Stimulated activated naive B cell treated with anti-CD40 and anti-IgM and Interleukin-4, amounts not matched to agents 10 μg/mL and 1 μg/mL and 100 μg/mL, for 72 hours (primary cell): ENCODE measurements at regions not wholly inside any gene's neighbourhood (a gene's known extent, or its start where the extent isn't known, plus 50 kb on each side); places are given as distances from the start of the nearest gene placed in this dataset.
A peak's percentile ranks its signal among the peaks of the same experiment; 100 is the strongest.

Experiments used
- ATAC-seq, 2 donors: fragments of 150-1000 bp; cut with Tn5 transposase; replicated peaks; 2 replicates each; pipeline ENCODE4 v1.10.0; 2021; ENCODE audit warnings: moderate library complexity in 1 of 2
- DNase-seq: peaks from one replicate; pipeline ENCODE4 v3.0.0; 2021
- H3K27ac Mint-ChIP-seq: one replicate; pipeline ENCODE4 v1.8.0; 2022; ENCODE audit warnings: mild to moderate bottlenecking, mixed read lengths
- H3K27me3 Mint-ChIP-seq, 2 donors: one replicate each; pipeline ENCODE4 v1.8.0; 2022; ENCODE audit warnings: mixed read lengths in 2 of 2
- H3K36me3 Mint-ChIP-seq, 2 donors: one replicate each; pipeline ENCODE4 v1.8.0; 2022; ENCODE audit warnings: mixed read lengths in 2 of 2, mild to moderate bottlenecking in 1 of 2
- H3K4me1 Mint-ChIP-seq, 2 donors: one replicate each; pipeline ENCODE4 v1.8.0; 2022; ENCODE audit warnings: mixed read lengths in 2 of 2, mild to moderate bottlenecking in 1 of 2
- H3K4me3 Mint-ChIP-seq, 2 donors: one replicate each; pipeline ENCODE4 v1.8.0; 2022; ENCODE audit warnings: mild to moderate bottlenecking in 2 of 2, mixed read lengths in 2 of 2, moderate library complexity in 1 of 2
- H3K9me3 Mint-ChIP-seq, 2 donors: one replicate each; pipeline ENCODE4 v1.8.0; 2022; ENCODE audit warnings: mixed read lengths in 2 of 2, mild to moderate bottlenecking in 1 of 2

DNA sequence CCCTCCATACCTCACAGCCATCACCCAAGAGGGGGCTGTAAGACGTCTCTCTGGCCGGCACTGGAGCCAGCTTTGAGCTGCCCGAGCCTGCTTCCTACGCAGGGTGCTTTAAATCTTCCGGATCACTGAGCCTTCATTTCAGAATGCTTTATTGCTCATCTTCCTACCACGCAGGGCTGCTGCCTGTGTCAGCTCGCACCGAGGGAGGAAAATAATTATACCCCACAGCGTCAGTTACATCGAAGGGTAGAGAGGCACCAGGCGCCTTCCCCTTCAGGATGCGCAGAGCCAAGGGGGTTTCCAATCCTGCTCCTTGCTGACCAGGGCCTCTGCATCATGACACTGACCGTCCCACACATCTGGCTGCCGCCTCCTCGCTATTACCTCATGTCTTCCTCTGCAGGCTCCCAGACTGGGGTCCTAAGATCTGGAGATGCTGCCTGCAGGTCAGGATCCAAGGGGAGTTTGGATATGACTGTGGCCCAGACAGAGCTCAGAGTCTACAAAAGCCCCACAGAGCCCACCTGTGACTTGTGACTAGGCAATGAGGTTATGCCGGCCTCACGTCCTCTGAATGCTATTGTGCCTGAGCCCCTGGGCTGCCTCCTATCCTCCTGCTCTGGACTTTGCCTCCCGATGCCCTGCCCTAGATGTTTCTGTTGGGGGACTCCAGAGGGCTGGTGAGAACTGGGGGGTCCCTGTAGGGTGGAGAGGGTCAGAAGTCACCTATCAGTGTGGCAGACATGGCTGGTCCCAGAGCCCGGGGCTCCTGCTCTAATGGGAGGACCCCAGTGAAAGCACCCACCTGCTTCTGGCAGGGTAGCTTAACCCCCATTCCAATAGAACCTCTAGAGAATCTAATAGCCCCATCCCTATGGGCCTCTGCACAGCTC is 220.3 kb upstream of the RTL1 start:
- Mint-ChIP-seq H3K27me3 (peaks cover 7 to 13% of the 10 kb centered on the region in 2 donors), H3K9me3 (peaks cover 4 to 6% of the 10 kb centered on the region in 2 donors), H3K36me3 (peaks cover 1 to 14% of the 10 kb centered on the region in 2 donors), H3K4me1 (peaks cover 15 to 35% of the 10 kb centered on the region in 2 donors), H3K27ac (no peak overlapping the region), H3K4me3 (no peak overlapping the region)
- DNase-seq (no peak), ATAC-seq (no peak)

DNA sequence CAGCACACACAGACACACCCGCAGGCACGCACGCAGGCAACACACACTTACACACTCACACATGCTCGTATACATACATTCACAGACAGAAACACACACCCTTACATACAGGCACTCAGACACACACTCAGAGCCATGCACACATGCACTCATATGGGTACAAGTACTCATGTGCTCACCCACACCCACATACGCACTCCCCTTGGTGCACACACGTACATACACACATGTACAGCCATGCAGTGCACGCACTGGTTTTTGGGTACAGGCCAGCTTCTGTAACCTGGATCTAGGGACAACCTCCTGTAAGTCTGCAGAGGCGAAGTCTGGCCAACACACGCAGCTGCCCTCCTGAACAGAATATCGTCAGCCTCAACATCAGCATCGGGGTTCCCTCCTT is 221.3 kb upstream of the RTL1 start:
- peaks cover 10 to 25% of the 10 kb centered on the region in 2 donors for H3K4me1 Mint-ChIP-seq
- no peak overlapping the region for H3K27ac Mint-ChIP-seq
- ATAC-seq (no peak), DNase-seq (no peak)
- no peak overlapping the region for H3K4me3 Mint-ChIP-seq
- H3K36me3 Mint-ChIP-seq, result peaks cover 0 to 6% of the 10 kb centered on the region in 2 donors
- peaks cover 17 to 20% of the 10 kb centered on the region in 2 donors for H3K27me3 Mint-ChIP-seq
- peaks cover 4 to 6% of the 10 kb centered on the region in 2 donors for H3K9me3 Mint-ChIP-seq

GRCh38 chr14:101125313-101125712 is 221.8 kb upstream of the RTL1 start:
- no peak overlapping the region for H3K27ac Mint-ChIP-seq
- DNase-seq, result no peak
- ATAC-seq, result no peak

GRCh38 chr14:101125719-101126651 is 222.5 kb upstream of the RTL1 start:
- peaks cover 0 to 5% of the 10 kb centered on the region in 2 donors for H3K36me3 Mint-ChIP-seq
- ATAC-seq, result no peak
- peaks cover 8 to 13% of the 10 kb centered on the region in 2 donors for H3K4me1 Mint-ChIP-seq
- no peak overlapping the region for H3K27ac Mint-ChIP-seq
- no peak for DNase-seq
- peaks cover 4 to 6% of the 10 kb centered on the region in 2 donors for H3K9me3 Mint-ChIP-seq
- H3K4me3 Mint-ChIP-seq, result no peak overlapping the region
- peaks cover 28 to 30% of the 10 kb centered on the region in 2 donors for H3K27me3 Mint-ChIP-seq

More at GRCh38 chr14:101125313-101125712, 221.8 kb upstream of the RTL1 start:
- Mint-ChIP-seq H3K36me3 (peaks cover 0 to 5% of the 10 kb centered on the region in 2 donors), H3K4me1 (peaks cover 8 to 20% of the 10 kb centered on the region in 2 donors), H3K9me3 (peaks cover 4 to 6% of the 10 kb centered on the region in 2 donors), H3K27me3 (peaks cover 22 to 25% of the 10 kb centered on the region in 2 donors), H3K4me3 (no peak overlapping the region)

DNA sequence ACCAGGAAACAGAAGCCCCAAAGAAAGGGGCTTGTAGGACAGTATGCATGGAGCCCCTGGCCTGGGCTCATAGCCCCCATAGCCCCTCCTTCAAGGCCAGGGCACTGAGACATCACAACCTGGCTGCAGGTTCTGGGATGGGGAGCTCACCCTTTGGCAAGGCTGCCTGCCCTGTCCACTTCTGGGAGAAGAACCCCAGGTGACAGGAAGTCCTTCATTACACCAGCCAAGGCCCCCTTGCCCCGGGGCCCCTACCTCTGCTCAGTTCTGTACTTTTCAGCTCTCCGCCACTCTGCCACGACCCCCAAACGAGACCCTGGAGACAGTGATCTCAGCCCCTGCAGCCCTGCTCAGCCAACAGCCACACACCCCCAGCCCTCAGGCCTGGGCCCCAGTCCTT is 223.2 kb upstream of the RTL1 start:
- Mint-ChIP-seq H3K27ac (no peak overlapping the region), H3K4me1 (peaks cover 2 to 6% of the 10 kb centered on the region in 2 donors), H3K36me3 (peaks cover 0 to 5% of the 10 kb centered on the region in 2 donors), H3K9me3 (peaks cover 4 to 6% of the 10 kb centered on the region in 2 donors), H3K4me3 (no peak overlapping the region), H3K27me3 (peaks cover 32 to 35% of the 10 kb centered on the region in 2 donors)
- DNase-seq, result no peak
- ATAC-seq, result no peak

- Mint-ChIP-seq H3K27me3 (peaks cover 32 to 35% of the 10 kb centered on the region in 2 donors), H3K9me3 (peaks cover 4 to 6% of the 10 kb centered on the region in 2 donors), H3K4me3 (no peak overlapping the region), H3K27ac (no peak overlapping the region), H3K36me3 (peaks cover 0 to 5% of the 10 kb centered on the region in 2 donors), H3K4me1 (peaks cover under 1 to 2% of the 10 kb centered on the region in 2 donors)
- no peak for ATAC-seq
- no peak for DNase-seq
Observed at GRCh38 chr14:101127224-101127623, 223.7 kb upstream of the RTL1 start.

GRCh38 chr14:101128478-101129321 is 225.2 kb upstream of the RTL1 start:
- peaks cover 32 to 35% of the 10 kb centered on the region in 2 donors for H3K27me3 Mint-ChIP-seq
- DNase-seq, result no peak
- peaks cover 0 to 2% of the 10 kb centered on the region in 2 donors for H3K4me1 Mint-ChIP-seq
- peak in 1 of 2 donors; percentile 19 for ATAC-seq
- no peak overlapping the region for H3K27ac Mint-ChIP-seq
- no peak overlapping the region for H3K4me3 Mint-ChIP-seq
- H3K9me3 Mint-ChIP-seq, result peaks cover 4 to 6% of the 10 kb centered on the region in 2 donors
- peaks cover 0 to 5% of the 10 kb centered on the region in 2 donors for H3K36me3 Mint-ChIP-seq

GRCh38 chr14:101129521-101130167 is 226.1 kb upstream of the RTL1 start:
- Mint-ChIP-seq H3K27me3 (peaks cover 32 to 35% of the 10 kb centered on the region in 2 donors), H3K9me3 (peaks cover 4 to 6% of the 10 kb centered on the region in 2 donors), H3K4me3 (no peak overlapping the region), H3K4me1 (peaks cover 0 to 2% of the 10 kb centered on the region in 2 donors), H3K27ac (no peak overlapping the region), H3K36me3 (peaks cover 0 to 5% of the 10 kb centered on the region in 2 donors)
- DNase-seq (no peak), ATAC-seq (no peak)

GRCh38 chr14:101130861-101131260 is 227.3 kb upstream of the RTL1 start:
- H3K4me3 Mint-ChIP-seq, result no peak overlapping the region
- DNase-seq (no peak), ATAC-seq (no peak)
- H3K36me3 Mint-ChIP-seq, result peaks cover 0 to 5% of the 10 kb centered on the region in 2 donors
- H3K4me1 Mint-ChIP-seq, result peaks cover 0 to 2% of the 10 kb centered on the region in 2 donors
- peaks cover 32 to 35% of the 10 kb centered on the region in 2 donors for H3K27me3 Mint-ChIP-seq
- H3K9me3 Mint-ChIP-seq, result peaks cover 4 to 6% of the 10 kb centered on the region in 2 donors
- H3K27ac Mint-ChIP-seq, result no peak overlapping the region

GRCh38 chr14:101131451-101131916 is 228.0 kb upstream of the RTL1 start:
- DNase-seq (no peak), ATAC-seq (no peak)
- peaks cover 4 to 6% of the 10 kb centered on the region in 2 donors for H3K9me3 Mint-ChIP-seq
- peaks cover 32 to 35% of the 10 kb centered on the region in 2 donors for H3K27me3 Mint-ChIP-seq
- no peak overlapping the region for H3K4me3 Mint-ChIP-seq
- no peak overlapping the region for H3K27ac Mint-ChIP-seq
- peaks cover 0 to 5% of the 10 kb centered on the region in 2 donors for H3K36me3 Mint-ChIP-seq
- H3K4me1 Mint-ChIP-seq, result peaks cover 0 to 2% of the 10 kb centered on the region in 2 donors

DNA sequence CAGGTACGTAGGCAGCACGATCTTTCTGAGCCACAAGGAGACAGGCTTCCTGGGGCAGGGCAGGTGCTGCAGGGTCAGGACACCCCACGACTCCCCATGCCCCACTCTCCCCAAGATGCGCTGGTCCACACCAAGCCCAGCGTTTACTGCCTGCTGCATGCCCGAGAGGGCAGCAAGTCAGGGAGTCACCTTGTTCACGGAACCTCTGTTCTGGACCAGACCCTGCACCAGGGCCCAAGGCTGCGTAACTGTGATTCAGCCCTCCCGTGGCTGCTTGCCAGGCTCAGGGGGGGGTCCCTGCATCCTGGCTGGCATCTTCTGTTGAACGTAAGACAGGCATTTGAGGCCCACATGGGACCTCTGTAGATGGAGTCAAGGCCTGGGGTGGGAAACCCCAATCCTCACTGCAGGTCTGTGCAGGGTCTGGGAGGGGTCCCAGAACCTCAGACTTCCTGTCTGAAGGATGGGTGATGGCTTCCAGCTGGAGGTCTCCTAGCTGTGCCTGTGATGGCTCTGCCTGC is 228.6 kb upstream of the RTL1 start:
- ATAC-seq (no peak), DNase-seq (no peak)
- Mint-ChIP-seq H3K4me3 (no peak overlapping the region), H3K27ac (no peak overlapping the region), H3K36me3 (peaks cover 0 to 5% of the 10 kb centered on the region in 2 donors), H3K9me3 (peaks cover 4 to 6% of the 10 kb centered on the region in 2 donors), H3K27me3 (peaks cover 32 to 35% of the 10 kb centered on the region in 2 donors), H3K4me1 (peaks cover 0 to 2% of the 10 kb centered on the region in 2 donors)

DNA sequence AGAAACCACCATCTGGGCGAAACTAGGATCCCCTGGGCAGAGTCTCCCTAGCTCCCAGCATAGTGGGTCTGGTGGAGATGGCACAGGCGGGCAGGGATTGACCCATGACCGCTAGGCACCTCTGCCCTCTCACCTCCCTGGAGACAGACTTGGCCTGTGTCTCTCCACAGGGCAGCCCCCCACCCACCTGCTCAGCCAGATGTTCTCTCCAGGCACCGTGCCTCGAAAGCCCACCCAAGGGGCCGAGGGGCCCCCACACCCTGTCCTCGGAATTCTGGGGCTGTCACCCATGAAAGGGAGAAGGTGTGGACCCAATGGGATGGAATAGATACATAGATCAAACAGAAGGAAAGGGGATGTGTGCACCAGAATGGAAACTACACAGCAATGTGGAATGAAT is 229.1 kb upstream of the RTL1 start:
- no peak for ATAC-seq
- Mint-ChIP-seq H3K27ac (no peak overlapping the region), H3K27me3 (peaks cover 32 to 34% of the 10 kb centered on the region in 2 donors), H3K4me3 (no peak overlapping the region), H3K4me1 (peaks cover 0 to 2% of the 10 kb centered on the region in 2 donors), H3K36me3 (peaks cover 0 to 5% of the 10 kb centered on the region in 2 donors), H3K9me3 (peaks cover 4 to 6% of the 10 kb centered on the region in 2 donors)
- DNase-seq, result no peak
